GM21526 (cell line): ENCODE measurements at regions not wholly inside any gene's neighbourhood (a gene's known extent, or its start where the extent isn't known, plus 50 kb on each side); places are given as distances from the start of the nearest gene placed in this dataset.

ENCODE experiments used
- ATAC-seq: cut with Tn5 transposase; IDR thresholded peaks from one replicate; pipeline ENCODE4 v1.9.1; 2021; ENCODE audit warnings: moderate library complexity; ENCODE audit not compliant: unreplicated experiment, low FRiP score

- no peak for ATAC-seq
Measured at GRCh38 chr21:16838331-16838730, 674.5 kb upstream of the CXADR start.

GRCh38 chr21:16840538-16840937 is 672.3 kb upstream of the CXADR start:
- no peak for ATAC-seq

- ATAC-seq, result no peak
Measured at GRCh38 chr21:16841975-16842695, 670.7 kb upstream of the CXADR start.

- no peak for ATAC-seq
Measured at GRCh38 chr21:16842696-16843035, 670.2 kb upstream of the CXADR start.

GRCh38 chr21:16847211-16847610 is 665.6 kb upstream of the CXADR start:
- ATAC-seq, result no peak

GRCh38 chr21:16851054-16851453 is 661.8 kb upstream of the CXADR start:
- ATAC-seq, result no peak

GRCh38 chr21:16855164-16855667 is 657.6 kb upstream of the CXADR start:
- ATAC-seq, result no peak

GRCh38 chr21:16863362-16863905 is 649.4 kb upstream of the CXADR start:
- ATAC-seq, result no peak

GRCh38 chr21:16863908-16864307 is 648.9 kb upstream of the CXADR start:
- ATAC-seq, result no peak

- ATAC-seq, result no peak
Measured at GRCh38 chr21:16865632-16866031, 647.2 kb upstream of the CXADR start.

GRCh38 chr21:16866851-16867250 is 646.0 kb upstream of the CXADR start:
- no peak for ATAC-seq

- no peak for ATAC-seq
Measured at GRCh38 chr21:16870103-16870502, 642.7 kb upstream of the CXADR start.

GRCh38 chr21:16872616-16873015 is 640.2 kb upstream of the CXADR start:
- ATAC-seq, result no peak

- no peak for ATAC-seq
Measured at GRCh38 chr21:16873176-16873575, 639.7 kb upstream of the CXADR start.

- no peak for ATAC-seq
Measured at GRCh38 chr21:16873596-16873995, 639.2 kb upstream of the CXADR start.

GRCh38 chr21:16879479-16879878 is 633.4 kb upstream of the CXADR start:
- no peak for ATAC-seq

- ATAC-seq, result no peak
Measured at GRCh38 chr21:16891821-16892220, 621.0 kb upstream of the CXADR start.

GRCh38 chr21:16900685-16901084 is 612.2 kb upstream of the CXADR start:
- ATAC-seq, result no peak

GRCh38 chr21:16908077-16908476 is 604.8 kb upstream of the CXADR start:
- no peak for ATAC-seq

GRCh38 chr21:16910435-16911165 is 602.2 kb upstream of the CXADR start:
- ATAC-seq, result no peak

GRCh38 chr21:16911166-16911607 is 601.7 kb upstream of the CXADR start:
- ATAC-seq, result no peak

GRCh38 chr21:16912075-16912474 is 600.8 kb upstream of the CXADR start:
- no peak for ATAC-seq
